Stimulated activated CD4-positive, alpha-beta T cell treated with anti-CD3 and anti-CD28 coated beads, Interleukin-1b, Interleukin-23, amount 100 ng/mL, for 4 hours (primary cell): ENCODE measurements at regions not wholly inside any gene's neighbourhood (a gene's known extent, or its start where the extent isn't known, plus 50 kb on each side); places are given as distances from the start of the nearest gene placed in this dataset.

ENCODE experiments used
- DNase-seq, 2 donors: peaks; one replicate each; pipeline ENCODE4 v3.0.0-alpha.2; 2020; ENCODE audit warnings: low read depth in 2 of 2

DNA sequence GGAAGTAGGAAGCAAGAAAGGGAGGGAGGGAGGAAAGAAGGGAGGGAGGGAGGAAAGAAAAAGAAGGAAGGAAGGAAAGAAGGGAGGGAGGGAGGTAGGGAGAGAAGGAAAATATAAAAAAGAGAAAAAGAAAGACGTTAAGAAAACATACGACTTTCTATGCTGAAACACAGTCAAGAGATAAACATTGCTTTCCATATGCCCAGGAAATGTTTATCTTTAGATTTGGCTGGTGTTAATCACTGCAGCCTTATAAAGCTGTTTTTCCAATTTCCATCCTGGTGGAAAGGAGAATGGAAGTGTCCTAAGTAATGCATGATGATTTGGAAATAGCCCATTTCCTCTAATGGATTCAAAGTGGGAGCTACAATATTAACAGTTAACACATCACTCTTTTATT lies 524.3 kb downstream of the MTRR start:
- no peak for DNase-seq

DNA sequence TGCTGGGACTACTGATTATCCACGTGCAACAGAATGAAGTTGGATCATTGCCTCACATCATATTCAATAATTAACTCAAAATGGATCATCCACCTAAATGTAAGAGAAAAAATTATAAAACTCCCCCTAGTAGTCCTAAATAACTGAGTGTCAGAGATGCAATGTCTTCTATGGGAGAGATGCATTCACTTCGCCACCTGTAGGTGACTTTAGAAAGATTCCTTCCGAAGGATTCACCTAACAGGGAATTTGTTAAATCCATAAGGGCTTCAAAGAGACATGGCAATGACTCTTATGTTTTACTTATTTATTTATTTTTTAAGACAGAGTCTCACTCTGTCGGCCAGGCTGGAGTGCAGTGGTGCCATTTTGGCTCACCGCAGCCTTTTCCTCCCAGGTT lies 526.0 kb downstream of the MTRR start:
- DNase-seq: no peak

DNA sequence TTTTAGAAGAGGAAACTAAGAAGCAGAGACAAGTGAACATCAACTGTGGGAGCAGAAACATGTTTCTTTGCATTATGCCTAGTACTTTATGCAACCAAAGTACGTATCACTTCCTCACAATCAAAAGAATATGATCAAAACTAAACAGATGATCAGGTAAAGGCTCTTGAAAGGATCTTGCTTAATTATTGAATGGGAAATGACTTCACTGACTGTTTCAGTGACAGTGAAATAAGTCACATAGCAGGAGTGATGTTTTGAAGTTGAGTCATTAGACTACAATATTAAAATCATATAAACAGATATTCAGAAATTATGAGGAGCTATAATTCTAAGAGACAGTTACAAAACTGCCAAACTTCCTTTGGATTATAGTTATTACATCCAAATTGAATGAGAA lies 527.3 kb downstream of the MTRR start:
- DNase-seq: no peak

DNA sequence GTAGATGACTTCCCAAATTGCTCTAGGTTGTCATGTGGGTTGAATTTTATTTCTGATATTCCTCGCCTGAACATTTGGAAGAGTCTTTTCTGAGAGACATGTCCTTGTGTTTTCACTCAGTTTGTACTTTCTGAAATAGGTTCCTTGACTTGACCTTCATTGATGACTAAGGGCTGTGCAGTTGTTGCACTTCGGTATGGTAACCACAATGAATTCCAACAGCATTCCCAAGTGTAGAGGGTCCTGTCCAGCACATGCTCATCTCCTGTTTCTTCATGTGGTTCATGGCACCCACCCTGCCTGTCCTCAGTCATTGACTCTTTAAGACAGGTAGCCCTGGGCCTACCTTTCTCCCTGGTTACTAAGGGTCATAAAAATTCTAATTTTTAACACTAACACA lies 527.8 kb downstream of the MTRR start:
- no peak for DNase-seq

DNA sequence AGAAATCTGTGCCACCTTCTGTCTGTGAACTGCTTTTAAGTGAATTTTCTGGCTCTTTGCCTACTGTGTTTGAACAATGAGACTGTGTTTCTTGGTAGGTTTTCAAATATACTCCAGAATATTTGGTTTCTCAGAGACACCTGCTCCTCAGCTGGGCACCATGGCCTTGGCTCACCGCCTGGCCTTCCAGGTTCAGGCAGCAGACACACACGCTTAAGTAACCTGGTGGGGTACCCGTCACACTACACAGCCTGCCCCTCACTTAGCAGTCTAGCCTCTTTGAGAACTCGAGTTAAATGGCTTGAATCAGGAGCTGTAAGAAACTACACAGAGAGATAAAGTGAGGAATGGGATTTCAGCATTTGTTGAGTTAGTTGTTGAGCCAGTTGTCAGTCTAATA lies 530.5 kb downstream of the MTRR start:
- no peak for DNase-seq

DNA sequence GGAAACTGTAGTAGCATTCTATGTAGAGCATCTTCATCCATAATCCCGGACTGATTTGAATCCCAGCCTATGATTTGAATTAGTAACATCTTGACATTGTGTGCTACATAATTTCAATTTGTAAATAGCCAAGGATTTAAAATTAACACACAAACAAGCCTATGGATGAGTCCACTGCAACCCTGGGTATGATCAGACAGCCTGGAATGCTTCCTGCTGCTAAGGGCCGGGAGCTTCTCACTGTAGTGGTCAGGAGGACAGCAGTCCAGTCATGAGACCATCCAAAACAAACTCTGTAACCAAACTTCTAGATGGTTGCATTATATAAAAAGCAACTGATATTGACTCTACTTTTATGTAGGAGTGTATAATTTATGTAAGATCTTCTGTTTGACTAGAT lies 539.3 kb downstream of the MTRR start:
- DNase-seq: no peak

DNA sequence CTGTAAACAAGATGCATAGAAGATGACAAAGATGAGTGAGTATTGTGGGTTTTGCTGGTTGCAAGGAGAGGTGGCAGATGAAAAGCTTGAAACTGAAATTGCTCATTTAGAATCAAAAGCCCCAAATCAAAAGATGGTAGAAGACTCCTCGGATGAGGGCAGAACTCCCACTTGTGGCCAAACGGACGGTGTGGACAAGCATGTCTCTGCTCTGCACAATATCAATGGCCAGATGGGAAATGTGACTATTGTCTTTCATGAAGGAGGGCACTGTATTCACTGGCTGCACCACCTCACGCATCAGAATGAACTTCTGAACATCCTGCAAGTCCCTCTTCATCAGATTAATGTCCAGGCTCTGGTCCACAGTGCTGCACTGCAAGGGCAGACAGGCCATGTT lies 541.7 kb downstream of the MTRR start:
- no peak for DNase-seq

DNA sequence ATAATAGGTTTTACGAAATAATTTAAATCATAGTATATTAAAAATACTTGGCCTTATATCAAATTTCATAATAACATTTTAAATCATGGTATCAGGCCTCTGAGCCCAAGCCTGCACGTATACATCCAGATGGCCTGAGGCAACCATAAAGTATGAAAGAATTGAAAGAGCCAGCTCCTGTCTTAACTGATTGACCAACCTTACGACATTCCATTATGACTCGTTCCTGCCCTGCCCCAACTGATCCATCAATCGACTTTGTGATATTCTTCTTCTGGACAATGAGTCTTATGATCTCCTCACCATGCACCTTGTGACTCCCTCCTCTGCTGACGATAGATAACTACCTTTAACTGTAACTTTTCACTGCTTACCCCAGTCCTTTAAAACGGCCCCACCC lies 545.0 kb downstream of the MTRR start:
- no peak for DNase-seq

DNA sequence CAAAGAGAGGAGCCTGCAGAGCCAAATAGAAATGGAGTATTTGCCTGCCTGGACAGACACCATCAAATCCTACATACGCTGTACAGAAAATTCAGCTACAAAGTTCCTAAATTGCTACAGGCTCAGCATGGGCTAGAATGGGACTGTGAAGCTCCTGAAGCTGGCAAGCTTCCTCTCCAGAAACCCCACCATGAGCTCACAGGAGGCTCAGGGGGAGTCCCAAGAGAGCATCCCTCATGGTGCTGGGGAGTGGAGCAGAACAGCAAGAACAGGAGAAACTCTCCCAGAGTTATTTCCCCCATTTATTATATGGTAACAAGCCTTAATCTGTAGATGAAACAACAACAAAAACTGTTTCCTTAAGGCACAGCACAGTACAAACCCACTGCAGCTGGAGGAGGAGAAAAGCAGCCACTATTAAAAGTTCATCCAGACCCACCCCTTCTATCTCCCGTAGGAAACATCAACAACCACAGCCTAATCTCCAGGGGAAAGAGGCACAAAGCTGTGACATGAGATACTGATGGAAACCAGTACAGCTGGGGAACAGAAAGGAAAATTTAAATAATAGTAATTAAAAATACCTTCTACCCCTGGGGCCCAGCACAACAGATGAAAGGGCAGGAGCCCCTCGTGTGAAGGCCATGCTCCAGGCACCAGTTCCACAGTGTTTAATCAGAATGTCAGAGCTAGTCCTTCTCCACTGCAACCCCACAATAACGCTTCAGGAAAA lies 548.5 kb downstream of the MTRR start:
- no peak for DNase-seq

DNA sequence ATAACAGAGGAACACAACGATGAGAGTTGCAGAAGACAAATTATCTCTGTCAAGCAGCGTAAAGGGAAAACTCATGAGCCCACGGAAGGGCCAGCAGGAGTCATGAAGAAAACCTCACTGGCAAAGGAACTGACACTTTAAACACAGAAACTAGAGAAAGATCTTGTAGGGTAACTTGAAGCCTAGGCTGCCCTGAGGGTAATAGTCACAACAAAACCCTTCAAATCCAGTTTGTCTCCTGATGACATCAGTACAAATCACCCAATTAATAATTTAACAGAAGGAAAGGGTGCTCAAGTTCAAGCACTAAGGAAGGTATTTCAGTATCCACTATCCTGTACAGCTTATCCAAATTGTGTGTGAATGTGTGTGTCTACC lies 549.1 kb downstream of the MTRR start:
- DNase-seq: no peak

DNA sequence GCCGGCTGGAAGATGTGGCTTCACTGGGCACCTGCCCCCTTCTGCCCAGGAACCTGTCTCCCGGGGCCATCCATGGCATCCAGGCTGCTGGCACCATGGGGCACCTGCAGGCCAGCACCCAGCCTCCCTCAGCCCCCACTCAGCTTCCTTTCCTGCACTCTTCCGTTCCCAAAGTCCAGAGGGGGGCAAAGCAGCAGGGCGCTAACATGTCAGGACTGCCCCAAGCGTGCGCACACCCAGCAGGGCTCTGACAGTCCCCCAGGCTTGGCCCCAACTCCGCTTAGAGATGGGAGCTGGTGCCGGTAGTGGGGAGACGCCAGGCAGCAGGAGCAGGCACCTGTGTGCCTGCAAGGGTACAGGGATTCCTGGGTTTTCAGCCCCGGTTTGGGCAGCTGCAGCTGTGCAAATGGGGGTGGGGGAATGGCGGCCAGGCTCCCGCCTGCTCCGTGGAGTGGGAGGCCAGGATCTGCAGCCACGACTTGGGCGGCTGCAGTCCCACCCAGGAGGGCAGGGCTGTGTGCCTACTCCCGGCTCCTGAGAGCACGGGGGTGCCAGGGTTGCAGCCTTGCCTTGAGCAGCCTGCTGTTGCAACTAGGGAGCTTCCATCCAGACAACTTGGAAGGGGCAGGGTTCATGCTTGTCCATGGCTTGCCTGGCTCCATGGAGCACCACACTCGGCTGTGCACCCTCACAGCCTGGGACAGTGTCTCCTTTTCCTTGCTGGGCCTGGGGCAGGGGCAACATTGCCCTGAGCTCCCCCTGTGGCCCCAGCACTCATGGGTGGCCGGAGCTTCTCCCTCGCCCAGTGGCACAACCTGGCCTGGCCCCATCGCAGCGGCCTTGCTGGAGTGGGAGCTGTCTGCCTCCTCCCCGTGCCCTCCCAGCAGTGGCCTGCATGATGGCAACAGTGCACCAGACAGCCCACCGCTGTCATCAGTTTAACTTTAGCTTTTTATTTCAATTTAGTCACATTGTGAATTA lies 561.1 kb downstream of the MTRR start:
- no peak for DNase-seq

DNA sequence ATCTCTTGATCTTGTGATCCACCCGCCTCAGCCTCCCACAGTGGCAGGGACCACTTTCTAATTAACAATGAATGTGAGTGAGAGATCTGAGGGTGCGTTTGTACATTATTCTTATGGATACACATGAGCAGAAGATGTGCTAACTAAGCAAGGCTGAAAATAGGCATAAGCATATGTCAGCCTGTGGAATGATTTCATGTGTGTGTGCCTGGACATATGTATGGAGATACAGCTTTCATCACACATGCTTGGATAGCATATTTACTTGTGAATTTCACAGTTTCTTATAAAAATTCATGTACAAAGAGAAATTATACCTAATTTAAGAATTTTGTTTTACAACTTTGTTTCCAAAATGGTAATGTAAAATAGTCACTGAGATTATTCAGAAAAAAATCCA lies 565.6 kb downstream of the MTRR start:
- DNase-seq: no peak

DNA sequence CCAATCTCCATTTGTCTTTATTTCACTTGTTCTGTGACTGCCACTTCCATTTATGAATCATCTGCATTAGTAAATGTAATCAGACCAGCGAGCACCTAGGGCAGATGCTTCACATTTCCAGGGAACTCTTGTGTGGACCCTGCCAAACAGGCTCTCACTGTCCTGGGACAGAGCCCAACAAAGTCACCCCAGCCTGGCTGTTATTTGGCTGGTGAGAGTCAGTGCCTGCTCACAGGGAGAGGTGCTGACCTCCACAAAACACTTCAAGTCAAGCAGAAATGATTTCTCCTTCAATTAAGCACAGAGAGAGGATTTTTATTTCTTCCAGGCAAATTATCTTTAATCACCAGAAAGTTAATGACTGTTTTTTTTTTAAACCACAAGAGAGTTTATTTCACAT lies 568.0 kb downstream of the MTRR start:
- no peak for DNase-seq

DNA sequence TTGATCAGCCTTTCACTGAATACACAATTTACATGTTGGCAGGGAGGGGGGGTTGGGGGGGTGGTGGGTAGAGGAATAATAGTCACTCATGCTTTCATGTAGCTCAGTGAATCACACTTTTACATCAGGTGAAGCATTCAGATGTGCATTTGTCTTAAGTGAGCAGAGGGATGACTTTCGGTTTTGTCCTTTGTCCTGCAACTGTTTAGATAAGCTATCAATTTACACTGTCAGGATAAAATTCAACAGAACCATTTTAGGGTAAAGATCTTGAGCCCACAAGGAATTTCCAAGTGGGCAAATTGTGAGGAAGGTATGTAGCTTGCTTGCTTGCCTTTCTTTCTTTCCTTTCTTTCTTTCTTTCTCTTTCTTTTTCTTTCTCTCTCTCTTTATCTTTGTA lies 576.2 kb downstream of the MTRR start:
- DNase-seq: no peak

DNA sequence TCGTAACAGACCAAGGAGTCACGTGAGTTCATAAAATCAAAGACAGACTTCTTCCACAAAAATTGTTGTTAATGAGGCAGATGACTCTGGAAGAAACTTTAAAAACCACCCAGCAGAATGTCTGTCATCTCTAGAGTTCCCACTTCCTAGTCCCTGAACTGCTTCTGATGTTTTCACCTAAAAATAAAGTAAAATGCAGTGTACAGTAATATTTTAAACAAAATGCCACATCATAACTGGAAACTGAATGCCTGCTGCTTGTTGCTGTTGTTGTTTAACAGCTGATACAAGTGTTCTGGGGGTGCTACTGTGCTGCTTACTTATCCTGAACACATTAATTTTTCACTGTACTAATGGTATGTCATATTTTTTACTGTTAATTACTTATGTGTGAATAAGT lies 577.2 kb downstream of the MTRR start:
- no peak for DNase-seq

DNA sequence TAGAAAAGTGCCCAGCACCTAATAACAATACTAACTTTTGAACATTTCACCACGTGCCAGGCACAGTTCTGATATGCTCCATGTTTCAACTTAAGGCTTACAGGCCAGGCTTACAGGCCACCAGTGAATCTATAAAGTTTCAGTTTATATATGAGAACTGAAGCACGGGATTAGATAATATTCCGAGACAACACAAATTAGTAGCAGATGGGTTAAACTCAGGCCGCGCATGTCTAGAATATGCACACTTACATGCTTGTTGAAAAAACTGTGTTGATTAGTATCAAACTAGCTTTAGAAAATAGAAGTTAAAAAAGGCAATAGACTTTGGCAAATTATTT lies 587.9 kb downstream of the MTRR start:
- no peak for DNase-seq

DNA sequence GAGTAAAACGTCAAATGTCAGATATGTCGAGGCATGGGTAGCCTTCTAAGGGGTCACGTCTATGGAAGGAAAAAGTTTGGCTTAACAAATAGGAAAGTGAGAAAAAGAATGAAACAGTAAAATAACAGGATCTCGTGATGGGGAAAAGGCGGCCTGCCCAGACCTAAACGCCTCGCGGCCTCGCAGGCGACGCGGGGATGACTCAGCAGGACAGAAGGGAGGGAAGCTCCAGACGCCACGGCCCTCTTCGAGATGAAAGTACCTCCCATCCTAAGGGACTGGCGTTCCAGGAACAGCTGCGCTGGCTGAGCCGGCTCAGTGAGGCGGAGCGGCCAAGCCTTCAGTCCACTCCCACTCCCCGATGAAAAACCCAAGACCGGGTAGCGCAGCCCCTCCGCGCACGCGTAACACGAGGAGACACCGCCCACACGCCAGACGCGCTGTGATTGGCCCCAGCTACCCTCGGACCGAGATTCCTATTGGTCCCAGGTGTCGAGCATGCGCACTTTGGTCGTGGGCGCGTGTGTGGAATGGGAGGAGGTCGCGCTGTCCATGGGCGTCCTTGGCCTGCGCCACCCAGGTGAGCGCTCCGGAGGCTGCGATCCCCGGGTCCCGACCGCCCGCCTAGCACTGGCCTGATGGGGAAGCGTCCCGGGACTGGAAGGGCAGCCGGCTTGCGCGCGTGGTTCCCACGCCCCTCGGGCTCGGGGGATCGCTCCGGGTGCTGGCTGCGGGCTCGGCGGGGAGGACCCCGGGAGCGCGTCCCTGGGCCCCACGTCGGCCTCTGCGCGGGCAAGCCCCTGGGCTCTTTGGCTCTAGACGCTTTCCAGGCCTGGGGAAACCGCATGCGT lies 588.5 kb downstream of the MTRR start:
- peak; percentile 81 to 84 for DNase-seq

DNA sequence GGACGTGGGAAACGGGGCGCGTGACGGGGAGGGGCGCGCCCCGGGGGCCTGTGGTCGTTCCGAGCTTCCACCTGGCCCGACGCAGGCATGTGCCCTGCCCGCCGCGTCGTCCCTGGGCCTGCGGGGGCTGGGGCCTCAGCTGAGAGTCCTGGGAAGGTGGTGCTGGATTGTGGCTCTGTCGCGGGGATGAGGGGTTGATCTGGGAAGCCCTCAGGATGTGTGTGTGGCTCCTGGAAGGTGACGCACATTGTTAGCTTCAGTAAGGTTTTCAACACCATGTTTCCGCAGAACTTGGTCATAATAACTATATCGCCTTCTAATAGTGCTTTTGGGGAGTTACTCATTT lies 589.1 kb downstream of the MTRR start:
- DNase-seq: no peak

DNA sequence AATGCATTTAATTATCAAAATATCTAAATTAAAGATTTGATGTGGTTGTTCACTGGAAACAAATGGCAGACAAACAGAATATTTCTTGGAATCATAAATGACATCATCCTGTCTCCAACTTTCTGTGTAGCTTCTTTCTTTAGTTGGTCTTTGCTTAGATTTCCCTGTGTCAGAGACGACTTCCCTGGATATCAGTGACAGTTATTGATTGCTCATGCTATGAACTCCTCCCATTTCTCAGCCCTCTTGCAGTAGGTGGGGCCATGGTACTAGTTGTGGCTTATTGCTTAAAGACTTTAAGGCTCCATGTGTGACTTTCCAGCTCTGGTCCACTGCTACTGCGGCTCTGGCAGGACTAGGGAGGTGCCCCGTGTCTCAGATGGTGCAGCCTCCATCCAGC lies 592.6 kb downstream of the MTRR start:
- DNase-seq: no peak

DNA sequence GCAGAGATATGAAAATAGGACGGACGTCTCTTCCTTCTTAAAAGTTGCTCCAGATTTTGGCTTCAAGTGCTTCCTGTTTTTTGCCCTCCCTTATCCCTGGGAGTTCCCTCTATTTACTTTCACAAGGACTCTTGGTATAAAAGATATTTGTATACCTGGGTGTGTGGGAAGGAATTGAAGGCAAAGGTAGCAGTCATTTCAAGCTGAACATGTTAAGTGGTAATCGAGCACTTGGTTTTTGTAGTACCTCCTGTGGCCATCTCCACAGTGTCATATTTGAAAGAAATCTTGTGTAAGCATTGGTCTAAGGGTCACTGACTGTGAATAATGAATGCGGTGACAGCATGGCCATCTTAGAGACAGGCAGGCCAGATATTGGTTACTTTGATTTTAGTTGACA lies 593.6 kb downstream of the MTRR start:
- DNase-seq: no peak

DNA sequence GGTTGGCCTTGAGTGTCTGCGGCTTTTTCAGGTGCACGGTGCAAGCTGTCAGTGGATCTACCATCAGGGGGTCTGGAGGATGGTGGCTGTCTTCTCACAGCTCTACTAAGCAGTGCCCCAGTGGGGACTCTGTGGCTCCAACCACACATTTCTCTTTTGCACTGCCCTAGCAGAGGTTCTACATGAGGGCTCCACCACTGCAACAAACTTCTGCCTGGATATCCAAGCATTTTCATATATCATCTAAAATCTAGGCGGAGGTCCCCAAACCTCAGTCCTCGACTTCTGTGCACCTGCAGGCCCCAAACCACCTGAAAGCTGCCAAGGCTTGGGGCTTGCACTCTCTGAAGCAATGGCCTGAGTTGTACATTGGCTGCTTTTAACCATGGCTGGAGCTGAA lies 601.5 kb downstream of the MTRR start:
- no peak for DNase-seq

DNA sequence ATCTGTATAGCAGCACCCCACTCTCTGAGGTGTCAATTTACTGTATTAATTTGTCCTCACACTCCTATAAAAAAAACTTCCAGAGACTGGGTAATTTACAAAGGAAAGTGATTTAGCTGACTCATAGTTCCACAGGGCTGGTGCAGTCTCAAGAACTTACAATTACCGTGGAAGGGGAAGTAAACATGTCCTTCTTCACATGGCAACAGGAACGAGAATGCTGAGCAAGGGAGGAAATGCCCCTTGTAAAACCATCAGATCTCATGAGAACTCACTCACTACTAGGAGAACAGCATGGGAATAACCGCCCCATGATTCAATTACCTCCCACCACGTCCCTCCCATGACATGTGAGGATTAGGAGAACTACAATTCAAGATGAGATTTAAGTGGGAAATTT lies 602.6 kb downstream of the MTRR start:
- no peak for DNase-seq

DNA sequence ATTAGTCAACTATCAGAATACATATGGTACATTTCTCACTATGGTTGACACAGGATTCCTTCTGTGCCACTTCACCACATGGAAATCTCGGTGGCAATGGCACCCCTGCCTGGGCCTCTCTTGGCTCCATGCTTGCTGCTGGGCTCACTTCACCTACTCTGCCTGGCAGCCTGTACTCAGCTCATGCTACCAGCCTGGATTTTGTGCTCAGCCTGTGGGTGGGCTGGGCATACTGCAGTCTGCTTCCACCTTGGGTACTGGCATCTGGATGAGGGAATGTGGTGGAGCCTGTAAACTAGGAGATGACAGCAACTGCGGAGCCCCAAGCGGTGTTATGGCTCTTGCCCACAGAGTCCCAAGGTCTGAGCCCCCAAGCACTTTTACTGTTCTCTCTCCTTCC lies 604.1 kb downstream of the MTRR start:
- no peak for DNase-seq
